ENCODE measurements at regions not wholly inside any gene's neighbourhood (a gene's known extent, or its start where the extent isn't known, plus 50 kb on each side); places are given as distances from the start of the nearest gene placed in this dataset.

DNA sequence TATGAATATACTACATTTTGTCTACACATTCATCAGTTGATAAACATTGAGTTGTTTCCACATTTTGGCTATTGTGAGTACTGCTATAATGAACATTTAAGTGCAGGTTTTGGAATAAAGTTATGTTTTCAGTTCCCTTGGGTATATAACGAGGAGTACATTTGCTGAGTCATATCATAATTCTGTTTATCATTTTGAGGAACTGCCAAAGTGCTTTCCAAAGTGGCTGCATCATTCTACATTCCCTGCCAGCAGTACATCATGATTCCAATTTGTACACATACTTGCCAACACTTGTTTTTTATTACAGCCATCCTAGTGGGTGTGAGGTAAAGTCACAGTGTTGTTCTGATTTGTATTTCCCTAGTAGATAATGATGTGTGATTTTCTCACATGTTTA is 1458.6 kb upstream of the TENM4 start:
- Histone ChIP-seq H3K79me2 (ENCODE audit: low read length) (no peaks in the 10 kb centered on the region), H3K36me3 (ENCODE audit: low read depth, low read length) (no peaks in the 10 kb centered on the region), H3K9me2 (replicated peaks; ENCODE audit: low read length) (no peaks in the 10 kb centered on the region), H3K4me2 (ENCODE audit: low read length) (no peak overlapping the region), H3K27me3 (ENCODE audit: low read length) (no peaks in the 10 kb centered on the region), H3K9me3 (ENCODE audit: low read length) (no peaks in the 10 kb centered on the region), H3K27ac (ENCODE audit: low read length) (no peak overlapping the region), H2AFZ (ENCODE audit: low read length) (no peak overlapping the region), H4K20me1 (ENCODE audit: low read length) (no peaks in the 10 kb centered on the region), H3K9ac (ENCODE audit: low read length) (no peak overlapping the region), H3K4me3 (ENCODE audit: low read length) (no peak overlapping the region), H3K4me1 (ENCODE audit: insufficient read depth, low read length) (no peaks in the 10 kb centered on the region), H3F3A (ENCODE audit: low read length, unreplicated experiment) (no peaks in the 10 kb centered on the region)
- no peak for TF ChIP-seq EZH2 (IDR thresholded peaks at IDR 0.05; ENCODE audit: low read length, unreplicated experiment)
- TF ChIP-seq CTCF (conservative IDR thresholded peaks at IDR 0.05; ENCODE audit: low read depth, low read length) = no peak
- TF ChIP-seq EZH2phosphoT487 (IDR thresholded peaks at IDR 0.05; ENCODE audit: borderline replicate concordance, low read length) = no peak
- intact Hi-C loops (cut with micrococcal nuclease) = no loop called here
- POLR2A ChIA-PET (ENCODE audit: unreplicated experiment) = no interaction called here
- peak; percentile 29 for DNase-seq
- ATAC-seq = no peak
- CTCF ChIA-PET = no interaction called here
- BruUV-seq (replicated peaks) = no TSS peak

- H3K4me3 ChIP-seq (ENCODE audit: low read length) = no peak overlapping the region
- no peaks in the 10 kb centered on the region for H3K9me2 ChIP-seq (replicated peaks; ENCODE audit: low read length)
- H3K9ac ChIP-seq (ENCODE audit: low read length) = no peak overlapping the region
- DNase-seq = no peak
- no peaks in the 10 kb centered on the region for H3K36me3 ChIP-seq (ENCODE audit: low read depth, low read length)
- H3K27me3 ChIP-seq (ENCODE audit: low read length) = no peaks in the 10 kb centered on the region
- no peak for ATAC-seq
- ChIA-PET POLR2A (ENCODE audit: unreplicated experiment) (no interaction called here), CTCF (no interaction called here)
- H3K4me1 ChIP-seq (ENCODE audit: insufficient read depth, low read length) = no peaks in the 10 kb centered on the region
- no peak overlapping the region for H3K4me2 ChIP-seq (ENCODE audit: low read length)
- no peak overlapping the region for H2AFZ ChIP-seq (ENCODE audit: low read length)
- no peaks in the 10 kb centered on the region for H3K9me3 ChIP-seq (ENCODE audit: low read length)
- no TSS peak for BruUV-seq (replicated peaks)
- TF ChIP-seq EZH2phosphoT487 (IDR thresholded peaks at IDR 0.05; ENCODE audit: borderline replicate concordance, low read length) (no peak), EZH2 (IDR thresholded peaks at IDR 0.05; ENCODE audit: low read length, unreplicated experiment) (no peak), CTCF (conservative IDR thresholded peaks at IDR 0.05; ENCODE audit: low read depth, low read length) (no peak)
- intact Hi-C loops (cut with micrococcal nuclease) = no loop called here
- H3K79me2 ChIP-seq (ENCODE audit: low read length) = no peaks in the 10 kb centered on the region
- H3K27ac ChIP-seq (ENCODE audit: low read length) = no peak overlapping the region
- no peaks in the 10 kb centered on the region for H4K20me1 ChIP-seq (ENCODE audit: low read length)
- H3F3A ChIP-seq (ENCODE audit: low read length, unreplicated experiment) = no peaks in the 10 kb centered on the region
Observed at GRCh38 chr11:80898910-80899309, 1458.1 kb upstream of the TENM4 start.

DNA sequence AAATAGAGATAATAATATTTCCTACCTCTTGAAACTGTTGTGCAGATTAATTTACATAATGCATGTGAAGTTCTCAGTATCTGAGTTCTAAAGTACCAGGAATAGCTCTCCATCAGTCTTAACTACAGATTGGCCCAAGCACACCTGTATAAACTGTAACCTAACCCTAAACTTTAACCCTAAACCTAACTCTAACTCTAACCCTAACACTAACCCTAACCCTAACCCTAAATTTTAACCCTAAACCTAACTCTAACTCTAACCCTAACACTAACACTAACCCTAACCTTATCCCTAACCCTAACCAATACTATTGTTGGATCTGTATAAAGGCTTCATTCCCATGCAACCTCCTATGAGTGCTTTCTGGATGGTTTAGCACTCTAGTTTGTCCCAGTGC is 1445.9 kb upstream of the TENM4 start:
- Histone ChIP-seq H3K27me3 (ENCODE audit: low read length) (no peaks in the 10 kb centered on the region), H3F3A (ENCODE audit: low read length, unreplicated experiment) (no peaks in the 10 kb centered on the region)
- DNase-seq = no peak

More for the DNA sequence above, 1445.9 kb upstream of the TENM4 start:
- TF ChIP-seq CTCF (conservative IDR thresholded peaks at IDR 0.05; ENCODE audit: low read depth, low read length) (no peak), EZH2phosphoT487 (IDR thresholded peaks at IDR 0.05; ENCODE audit: borderline replicate concordance, low read length) (no peak), EZH2 (IDR thresholded peaks at IDR 0.05; ENCODE audit: low read length, unreplicated experiment) (no peak)
- no peak overlapping the region for H3K4me2 ChIP-seq (ENCODE audit: low read length)
- H3K27ac ChIP-seq (ENCODE audit: low read length) = no peak overlapping the region
- peaks cover 6% of the 10 kb centered on the region; the same call in 1 of the 2 replicates for H3K9me3 ChIP-seq (ENCODE audit: low read length)
- no peak for ATAC-seq
- H3K9me2 ChIP-seq (replicated peaks; ENCODE audit: low read length) = no peaks in the 10 kb centered on the region
- no peak overlapping the region for H2AFZ ChIP-seq (ENCODE audit: low read length)
- no peaks in the 10 kb centered on the region for H4K20me1 ChIP-seq (ENCODE audit: low read length)
- ChIA-PET CTCF (no interaction called here), POLR2A (ENCODE audit: unreplicated experiment) (no interaction called here)
- H3K9ac ChIP-seq (ENCODE audit: low read length) = no peak overlapping the region
- no peaks in the 10 kb centered on the region for H3K36me3 ChIP-seq (ENCODE audit: low read depth, low read length)
- H3K79me2 ChIP-seq (ENCODE audit: low read length) = no peaks in the 10 kb centered on the region
- intact Hi-C loops (cut with micrococcal nuclease) = no loop called here
- H3K4me3 ChIP-seq (ENCODE audit: low read length) = no peak overlapping the region
- H3K4me1 ChIP-seq (ENCODE audit: insufficient read depth, low read length) = no peaks in the 10 kb centered on the region
- no TSS peak for BruUV-seq (replicated peaks)

All from PC-3 (cell line).